ENCODE measurements at regions not wholly inside any gene's neighbourhood (a gene's known extent, or its start where the extent isn't known, plus 50 kb on each side); places are given as distances from the start of the nearest gene placed in this dataset.
"Not testable (repeated sequence)": the region's sequence is repeated elsewhere in the genome, so short reads cannot be mapped to it uniquely, and the experiment has no call there.

DNA sequence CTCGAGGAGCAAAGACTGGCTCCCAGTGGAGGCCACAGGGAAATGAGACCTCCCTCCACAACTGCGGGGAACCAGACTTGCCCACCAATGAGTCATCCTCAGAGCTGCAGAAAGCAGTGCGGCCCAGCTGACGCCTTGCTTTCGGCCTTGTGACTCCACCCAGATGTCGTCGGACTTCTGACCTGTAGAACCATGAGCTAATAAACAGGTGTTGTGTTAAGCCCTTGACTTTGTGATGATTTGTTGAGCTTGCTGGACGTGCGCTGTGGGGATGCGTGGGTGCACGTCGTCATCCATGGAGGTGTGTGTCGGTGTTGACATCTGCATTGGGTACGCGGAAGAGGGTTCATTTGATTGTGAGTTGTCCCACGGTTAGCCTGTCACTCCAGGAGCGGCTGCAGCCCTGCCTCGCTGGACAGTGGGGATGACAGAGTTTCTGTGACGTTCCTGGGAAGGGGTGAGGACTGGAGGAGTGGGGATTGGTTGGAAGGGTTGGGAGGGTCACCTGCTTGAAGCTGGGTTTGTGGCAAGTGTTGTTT is 154.1 kb downstream of the SH3BP4 start:
- DNase-seq (ENCODE audit: low read depth), result no peak
- in situ Hi-C loops (cut with HindIII; ENCODE audit: low pct_unique_long_range_greater_than_20kb, low sequenced_read_pairs), result no loop called here

GRCh38 chr2:235106874-235107639 is 155.2 kb downstream of the SH3BP4 start:
- peak; percentile 49 for DNase-seq (ENCODE audit: low read depth)
- in situ Hi-C loops (cut with HindIII; ENCODE audit: low pct_unique_long_range_greater_than_20kb, low sequenced_read_pairs), result no loop called here

DNA sequence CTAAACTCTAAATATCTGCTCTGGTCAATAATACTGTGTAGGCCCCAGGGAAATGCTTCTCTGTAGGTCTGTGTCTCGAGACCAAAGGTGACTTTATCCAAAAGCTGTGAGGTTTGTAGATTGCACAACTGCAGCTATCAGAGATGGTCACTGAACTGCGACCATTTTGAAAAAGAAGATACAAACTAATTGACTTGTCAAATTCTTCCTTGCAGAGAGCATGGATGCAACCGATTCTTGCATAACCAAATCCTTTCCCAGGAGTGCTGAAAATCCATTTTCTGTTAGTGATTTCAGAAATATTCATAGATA is 155.8 kb downstream of the SH3BP4 start:
- in situ Hi-C loops (cut with HindIII; ENCODE audit: low pct_unique_long_range_greater_than_20kb, low sequenced_read_pairs), result no loop called here

GRCh38 chr2:235109561-235109960 is 157.7 kb downstream of the SH3BP4 start:
- in situ Hi-C loops (cut with HindIII; ENCODE audit: low pct_unique_long_range_greater_than_20kb, low sequenced_read_pairs); DNase-seq (ENCODE audit: low read depth): not testable (repeated sequence)

More for the DNA sequence above, 155.8 kb downstream of the SH3BP4 start:
- no peak for DNase-seq (ENCODE audit: low read depth)

GRCh38 chr2:235112365-235112764 is 160.5 kb downstream of the SH3BP4 start:
- in situ Hi-C loops (cut with HindIII; ENCODE audit: low pct_unique_long_range_greater_than_20kb, low sequenced_read_pairs), result no loop called here
- DNase-seq (ENCODE audit: low read depth), result no peak

GRCh38 chr2:235113854-235114253 is 162.0 kb downstream of the SH3BP4 start:
- no peak for DNase-seq (ENCODE audit: low read depth)
- in situ Hi-C loops (cut with HindIII; ENCODE audit: low pct_unique_long_range_greater_than_20kb, low sequenced_read_pairs), result no loop called here

- in situ Hi-C loops (cut with HindIII; ENCODE audit: low pct_unique_long_range_greater_than_20kb, low sequenced_read_pairs), result no loop called here
- DNase-seq (ENCODE audit: low read depth), result no peak
Measured at GRCh38 chr2:235114286-235114685, 162.5 kb downstream of the SH3BP4 start.

GRCh38 chr2:235115521-235115920 is 163.7 kb downstream of the SH3BP4 start:
- in situ Hi-C loops (cut with HindIII; ENCODE audit: low pct_unique_long_range_greater_than_20kb, low sequenced_read_pairs), result no loop called here
- no peak for DNase-seq (ENCODE audit: low read depth)

DNA sequence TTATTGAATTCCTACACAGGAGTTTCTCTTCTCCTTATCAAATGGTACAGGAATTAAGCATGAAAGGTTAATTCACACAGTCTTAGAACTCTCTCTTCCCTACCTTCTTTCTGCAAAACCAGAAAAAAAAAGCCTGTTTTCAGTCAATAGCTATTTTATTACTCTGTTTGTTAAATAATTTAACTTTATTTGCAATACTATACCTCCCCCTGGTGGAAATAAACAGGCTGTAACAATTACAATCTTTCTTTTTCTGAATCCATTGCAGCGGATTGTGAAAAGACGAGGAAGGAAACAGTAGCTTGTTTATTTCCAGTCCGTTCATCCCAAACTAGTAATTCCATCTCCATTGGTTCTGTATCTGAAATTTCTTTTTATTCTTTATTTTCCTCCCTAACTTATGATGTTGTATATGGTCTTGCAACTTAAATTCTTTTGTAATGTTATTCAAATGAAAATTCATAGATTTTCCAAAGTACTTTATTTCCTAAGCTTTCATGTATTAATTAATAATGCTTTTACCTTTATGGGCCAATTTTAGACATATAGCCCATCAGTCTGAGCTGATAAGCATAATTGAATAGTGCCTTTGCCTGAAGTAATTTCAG is 165.2 kb downstream of the SH3BP4 start:
- DNase-seq (ENCODE audit: low read depth), result peak; percentile 28
- in situ Hi-C loops (cut with HindIII; ENCODE audit: low pct_unique_long_range_greater_than_20kb, low sequenced_read_pairs), result no loop called here

DNA sequence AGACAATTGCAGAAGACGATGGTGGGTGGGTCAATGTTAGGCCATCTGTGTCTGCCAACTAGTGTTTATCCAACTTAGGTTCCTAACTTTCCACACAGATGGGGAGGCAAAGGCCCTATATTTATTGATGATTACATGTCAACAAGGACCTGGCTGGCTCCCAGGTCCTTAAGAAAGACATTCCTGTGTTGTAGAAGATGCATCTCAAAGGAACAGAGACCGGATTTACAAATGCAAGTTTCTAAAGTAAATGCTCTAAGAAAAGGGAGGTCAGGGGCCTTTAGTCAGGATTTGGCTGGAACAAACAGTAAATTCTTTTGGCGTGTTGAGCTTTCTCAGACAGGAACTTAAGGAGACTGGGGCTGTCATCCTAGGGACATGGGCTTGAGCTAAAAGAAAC is 175.0 kb downstream of the SH3BP4 start:
- no peak for DNase-seq (ENCODE audit: low read depth)
- in situ Hi-C loops (cut with HindIII; ENCODE audit: low pct_unique_long_range_greater_than_20kb, low sequenced_read_pairs), result no loop called here

- in situ Hi-C loops (cut with HindIII; ENCODE audit: low pct_unique_long_range_greater_than_20kb, low sequenced_read_pairs), result no loop called here
Measured at GRCh38 chr2:235127931-235128330, 176.1 kb downstream of the SH3BP4 start.

GRCh38 chr2:235129850-235130249 is 178.0 kb downstream of the SH3BP4 start:
- in situ Hi-C loops (cut with HindIII; ENCODE audit: low pct_unique_long_range_greater_than_20kb, low sequenced_read_pairs), result no loop called here
- no peak for DNase-seq (ENCODE audit: low read depth)

More at GRCh38 chr2:235127931-235128330, 176.1 kb downstream of the SH3BP4 start:
- no peak for DNase-seq (ENCODE audit: low read depth)

GRCh38 chr2:235131334-235132305 is 179.8 kb downstream of the SH3BP4 start:
- in situ Hi-C loops (cut with HindIII; ENCODE audit: low pct_unique_long_range_greater_than_20kb, low sequenced_read_pairs), result no loop called here
- DNase-seq (ENCODE audit: low read depth), result no peak

DNA sequence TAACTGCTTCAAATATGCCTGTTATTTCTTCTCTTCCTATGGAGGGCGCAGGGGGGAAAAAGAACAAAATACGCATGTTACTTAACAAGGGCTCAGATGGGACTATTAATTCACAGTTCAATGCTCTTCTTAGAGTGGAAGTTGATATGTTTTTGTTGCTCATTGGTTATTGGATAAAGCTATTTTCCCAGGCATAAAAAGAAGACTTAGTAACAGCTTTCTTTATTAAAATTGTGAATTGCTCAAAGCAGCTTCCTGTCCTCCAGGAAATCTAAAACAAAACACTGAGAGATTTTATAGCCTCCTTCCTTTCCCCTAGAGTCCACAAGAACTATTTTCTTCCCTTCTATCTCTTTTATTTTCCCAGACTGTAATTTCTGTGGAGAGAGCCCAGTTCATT is 180.8 kb downstream of the SH3BP4 start:
- in situ Hi-C loops (cut with HindIII; ENCODE audit: low pct_unique_long_range_greater_than_20kb, low sequenced_read_pairs), result no loop called here
- DNase-seq (ENCODE audit: low read depth), result no peak

DNA sequence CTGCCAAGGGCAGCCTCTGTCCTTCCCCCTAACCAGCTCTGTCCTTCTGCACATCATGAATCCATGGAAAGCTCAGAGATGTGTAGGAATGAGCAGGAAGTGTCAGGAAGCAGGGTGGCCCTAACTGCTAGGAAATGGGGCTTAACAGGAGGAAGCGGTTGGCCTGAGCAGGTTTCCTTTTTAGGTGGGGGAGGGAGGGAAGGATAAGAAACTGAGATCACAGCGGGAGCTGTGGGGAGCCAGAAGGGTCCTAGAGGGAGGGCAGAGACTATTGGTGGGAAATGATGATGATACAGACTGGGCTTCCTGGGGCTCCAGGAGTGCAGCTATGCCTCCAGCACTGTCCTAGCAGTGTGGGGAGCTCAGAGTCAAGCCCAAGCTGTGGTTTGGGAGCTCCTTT is 182.0 kb downstream of the SH3BP4 start:
- DNase-seq (ENCODE audit: low read depth), result no peak
- in situ Hi-C loops (cut with HindIII; ENCODE audit: low pct_unique_long_range_greater_than_20kb, low sequenced_read_pairs), result no loop called here

DNA sequence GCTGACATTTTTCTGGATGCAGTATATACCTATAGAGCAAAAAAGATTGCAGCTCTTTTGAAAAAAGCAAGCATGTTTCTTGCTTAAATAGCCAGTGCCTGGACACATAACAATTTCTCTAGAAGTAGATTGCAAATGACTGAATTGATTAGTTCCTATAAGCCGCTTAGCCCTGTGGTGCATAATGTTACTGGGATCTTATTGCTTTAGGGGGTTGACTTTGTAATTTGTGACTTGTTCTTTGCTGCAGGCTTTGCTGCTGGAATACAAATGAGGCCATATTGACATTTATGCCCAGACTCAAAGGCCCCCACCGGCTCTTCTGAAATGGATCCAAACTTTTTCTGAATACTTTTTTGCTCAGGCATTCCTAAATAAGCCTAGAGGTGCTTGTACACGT is 182.6 kb downstream of the SH3BP4 start:
- no peak for DNase-seq (ENCODE audit: low read depth)
- in situ Hi-C loops (cut with HindIII; ENCODE audit: low pct_unique_long_range_greater_than_20kb, low sequenced_read_pairs), result no loop called here

DNA sequence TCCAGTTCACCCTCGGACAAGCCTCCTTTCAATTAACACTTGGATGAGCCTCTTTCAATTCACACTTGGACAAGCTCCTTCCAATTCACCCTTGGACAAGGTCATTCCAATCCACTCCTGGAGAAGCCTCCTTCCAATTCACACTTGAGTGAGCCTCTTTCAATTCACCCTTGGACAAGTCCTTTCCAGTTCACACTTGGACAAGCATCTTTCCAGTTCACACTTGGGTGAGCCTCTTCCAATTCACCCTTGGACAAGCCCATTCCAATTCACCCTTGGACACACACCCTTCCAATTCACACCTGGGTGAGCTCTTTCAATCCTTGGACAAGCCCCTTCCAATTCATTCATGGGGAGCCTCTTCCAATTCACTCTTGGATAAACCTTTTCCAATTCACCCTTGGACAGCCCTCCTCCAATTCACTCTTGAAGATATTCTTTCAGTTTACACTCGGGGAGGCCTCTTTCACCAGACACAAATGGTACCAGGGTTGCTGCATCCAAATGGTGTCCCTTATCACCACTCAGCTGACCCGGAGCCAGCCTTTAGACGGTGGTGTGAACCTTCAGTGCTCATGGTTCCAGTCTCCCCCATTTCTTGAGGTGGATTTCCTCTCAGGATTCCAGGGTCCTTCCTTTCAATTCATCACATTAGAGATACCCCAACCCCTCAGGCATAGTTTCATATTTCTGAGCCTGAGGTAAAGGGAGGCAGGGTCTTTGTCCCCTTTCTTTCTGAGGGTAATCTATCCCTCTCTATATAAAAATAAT is 183.6 kb downstream of the SH3BP4 start:
- DNase-seq (ENCODE audit: low read depth), result no peak
- in situ Hi-C loops (cut with HindIII; ENCODE audit: low pct_unique_long_range_greater_than_20kb, low sequenced_read_pairs), result no loop called here

- in situ Hi-C loops (cut with HindIII; ENCODE audit: low pct_unique_long_range_greater_than_20kb, low sequenced_read_pairs), result no loop called here
- DNase-seq (ENCODE audit: low read depth), result peak; percentile 22
Measured at GRCh38 chr2:235135990-235136561, 184.3 kb downstream of the SH3BP4 start.

Measured in Caki2 (cell line).